ENCODE measurements at regions not wholly inside any gene's neighbourhood (a gene's known extent, or its start where the extent isn't known, plus 50 kb on each side); places are given as distances from the start of the nearest gene placed in this dataset.
A peak's percentile ranks its signal among the peaks of the same experiment; 100 is the strongest.

DNA sequence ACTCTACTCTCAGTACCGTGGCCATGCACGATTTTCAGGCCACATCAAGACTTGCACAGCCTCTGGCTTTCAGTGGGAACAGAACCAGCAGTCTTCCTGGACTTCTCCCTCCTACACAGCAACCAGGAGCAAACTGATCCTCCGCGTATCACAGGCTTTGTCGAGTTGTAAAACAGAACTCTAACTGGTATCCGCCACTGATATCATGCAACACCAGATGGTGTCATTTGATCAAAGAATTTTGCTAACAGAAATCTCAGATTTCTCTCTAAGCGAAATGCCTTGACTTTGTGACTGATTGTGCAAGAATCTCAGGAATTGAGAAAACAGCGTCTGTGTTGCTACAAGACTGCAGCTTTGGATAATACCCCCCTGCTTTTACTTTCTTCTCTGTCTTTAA, 85.7 kb downstream of the COPS8 start:
- peak; percentile 5 for DNase-seq

- DNase-seq, result no peak
Observed at GRCh38 chr2:237171881-237172280, 86.2 kb downstream of the COPS8 start.

- DNase-seq, result no peak
Observed at GRCh38 chr2:237177052-237177451, 91.4 kb downstream of the COPS8 start.

- no peak for DNase-seq
Observed at GRCh38 chr2:237177986-237178385, 92.3 kb downstream of the COPS8 start.

DNA sequence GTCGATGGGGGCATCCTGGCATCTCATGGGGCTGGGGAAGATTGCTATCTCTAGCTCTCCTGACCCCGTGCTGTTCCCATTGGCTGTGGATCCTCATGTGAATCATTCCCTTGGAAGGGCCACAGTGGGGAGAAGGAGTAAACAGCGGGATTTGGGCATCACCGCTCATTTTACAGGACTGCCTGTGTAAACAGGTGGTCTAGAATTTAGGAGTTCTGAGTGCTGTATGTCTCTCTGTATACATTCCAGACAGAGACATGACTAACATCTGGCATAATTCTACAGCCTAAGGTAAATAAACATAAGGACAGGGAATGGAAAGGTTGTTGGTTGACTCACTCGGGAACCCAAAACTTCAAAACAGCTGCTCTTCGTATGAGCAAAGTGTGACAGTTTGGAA, 92.7 kb downstream of the COPS8 start:
- DNase-seq, result no peak

GRCh38 chr2:237179161-237179560, 93.5 kb downstream of the COPS8 start:
- no peak for DNase-seq

DNA sequence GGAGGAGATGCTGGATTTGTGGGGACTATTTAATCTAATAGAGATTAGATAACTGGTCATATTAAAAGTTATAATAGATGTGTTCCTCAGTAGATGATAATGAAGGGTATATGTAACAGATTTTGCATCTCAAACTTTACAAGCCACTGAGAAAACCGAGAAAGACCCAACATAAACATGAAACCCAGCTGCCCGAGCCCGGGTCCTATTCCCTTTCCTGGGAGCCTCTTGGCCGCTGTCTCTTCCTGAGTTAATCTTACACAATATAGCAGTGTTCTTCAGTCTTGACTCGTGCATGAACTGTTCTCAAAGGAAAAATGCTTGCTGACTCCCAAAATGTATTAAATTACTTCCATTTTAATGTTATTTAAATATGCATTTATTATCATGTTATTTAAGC, 94.5 kb downstream of the COPS8 start:
- no peak for DNase-seq

DNA sequence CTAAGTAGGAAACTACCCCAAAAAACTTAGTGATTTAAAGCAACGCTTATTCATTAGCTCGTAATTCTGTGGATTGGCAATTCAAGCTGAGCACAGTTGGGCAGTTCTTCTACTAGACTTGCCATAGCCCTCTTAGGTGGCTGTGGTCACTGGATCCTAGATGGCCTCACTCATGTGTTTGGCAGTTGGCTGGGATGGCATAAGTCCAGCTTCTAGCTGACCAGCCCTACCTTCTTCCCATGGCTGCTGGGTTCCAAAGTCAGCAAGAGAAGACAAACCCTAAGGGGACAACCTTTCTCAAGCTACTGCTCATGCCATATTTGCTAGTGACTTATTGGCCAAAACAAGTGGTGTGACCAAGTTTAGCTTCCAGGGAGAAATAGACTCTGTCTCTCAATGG, 95.3 kb downstream of the COPS8 start:
- DNase-seq, result no peak

DNA sequence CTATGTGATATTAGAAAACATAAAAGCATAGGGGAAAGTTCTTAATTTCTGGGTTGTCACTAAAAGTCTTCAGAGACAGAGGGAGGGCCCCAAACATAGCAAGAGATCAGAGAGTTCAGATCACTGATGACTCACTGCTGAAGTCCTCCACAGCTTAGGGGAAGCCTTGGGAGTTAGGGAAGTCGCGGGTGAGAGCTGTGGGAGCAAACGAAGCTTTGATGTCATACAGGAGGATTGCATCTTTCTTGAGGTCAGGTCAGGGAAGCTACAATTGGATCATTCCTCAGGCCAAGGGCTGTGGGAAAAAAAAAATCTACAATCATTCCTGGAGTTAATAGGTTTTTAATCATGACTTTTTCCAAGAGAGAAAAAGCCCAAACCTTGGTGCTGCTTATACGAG, 96.2 kb downstream of the COPS8 start:
- DNase-seq, result peak; percentile 3

DNA sequence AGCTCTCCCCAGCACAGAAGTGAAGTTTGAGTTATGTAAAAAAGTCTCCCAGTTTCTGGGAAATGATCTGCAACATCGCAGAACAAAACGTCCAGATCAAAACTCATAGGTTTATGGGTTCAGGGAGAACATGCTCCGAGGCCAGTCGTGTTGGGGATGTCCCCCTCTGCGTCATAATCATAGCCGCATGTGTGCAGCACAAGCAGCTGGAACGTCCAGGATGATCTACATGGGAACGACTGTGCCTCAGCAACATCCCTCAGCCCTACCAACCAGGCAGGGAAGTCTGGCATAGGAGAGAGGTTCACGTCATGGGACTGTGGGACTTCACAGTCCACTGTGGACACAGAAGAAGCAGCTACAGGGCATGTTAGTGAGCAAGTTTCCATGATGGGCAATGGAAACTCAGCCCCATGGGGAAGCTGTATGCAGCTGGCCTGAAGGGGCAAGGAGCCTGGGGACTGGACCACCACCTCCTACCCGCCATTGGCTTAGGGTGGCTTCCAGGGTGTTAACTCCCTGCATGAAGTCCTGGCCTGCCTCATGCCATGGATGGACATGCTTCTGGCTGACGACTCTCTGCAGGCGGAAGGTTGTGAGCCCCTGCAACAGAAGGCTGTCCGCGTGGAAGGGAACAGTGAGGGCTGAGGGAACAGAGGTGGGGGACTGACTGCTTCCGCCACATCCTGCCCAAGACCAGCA, 96.9 kb downstream of the COPS8 start:
- DNase-seq, result no peak

DNA sequence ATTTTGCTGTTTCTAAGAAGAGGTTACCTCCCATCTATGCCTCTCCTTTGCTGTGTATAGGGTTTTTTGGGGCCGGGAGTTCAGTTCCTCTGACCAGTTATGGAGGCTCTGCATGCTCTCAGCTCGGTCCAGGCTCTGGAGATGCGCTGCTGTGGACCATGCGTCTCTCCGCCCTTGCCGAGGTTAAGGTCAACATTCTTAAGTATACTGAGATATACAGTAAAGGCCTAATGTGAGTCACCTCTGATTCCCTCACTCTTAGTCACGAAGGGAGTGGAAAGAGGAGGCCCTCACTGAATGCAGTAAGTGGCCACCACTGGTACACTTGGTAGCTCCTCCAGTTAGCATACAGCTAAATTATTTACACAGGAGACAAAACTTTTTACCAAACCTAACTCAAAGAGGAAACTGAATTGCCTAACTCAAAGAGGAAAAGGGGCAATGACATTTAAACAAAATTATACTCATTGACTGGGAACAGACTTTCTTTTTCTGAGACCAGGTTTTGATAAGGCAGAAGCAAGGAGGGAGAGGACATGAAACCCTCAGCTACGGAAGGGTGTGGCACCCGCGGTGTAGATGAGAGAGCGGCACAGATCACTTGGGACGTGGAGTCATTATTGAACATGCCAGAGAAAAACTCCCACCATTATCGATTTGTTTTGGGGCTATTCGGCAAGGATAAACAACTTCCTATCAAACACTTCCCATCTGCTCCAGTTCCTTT, 98.7 kb downstream of the COPS8 start:
- no peak for DNase-seq

DNA sequence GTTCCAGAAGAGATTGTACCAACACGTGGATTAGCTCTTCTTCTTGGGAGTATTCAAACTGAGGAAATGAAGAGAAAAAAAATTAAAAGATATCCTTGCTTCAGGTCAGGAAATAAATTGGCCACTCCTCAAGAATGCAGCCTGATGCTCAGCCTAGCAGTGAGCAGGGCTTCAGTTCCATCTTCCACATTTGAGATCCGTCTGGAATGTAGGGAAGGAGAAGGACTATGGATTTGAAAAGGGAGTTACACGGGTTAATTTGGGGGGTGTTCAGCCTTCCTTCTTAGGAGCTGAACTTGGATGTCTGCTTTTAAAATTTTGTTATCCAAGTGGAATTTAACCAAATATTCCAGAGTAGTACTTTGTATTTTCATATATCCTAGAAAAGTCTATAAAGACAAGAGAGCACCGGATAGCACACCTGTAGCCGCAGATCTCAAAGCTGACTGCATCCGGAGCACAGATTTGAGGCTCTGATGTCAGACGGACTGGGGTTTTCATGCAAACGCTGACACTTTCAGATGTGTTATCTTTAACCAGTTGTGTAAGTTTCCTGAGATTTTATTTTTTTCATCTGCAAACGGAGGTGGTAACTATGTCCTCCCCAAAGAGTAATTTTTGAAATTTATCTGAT, 99.3 kb downstream of the COPS8 start:
- DNase-seq, result no peak

GRCh38 chr2:237185553-237185925, 99.8 kb downstream of the COPS8 start:
- DNase-seq, result no peak

DNA sequence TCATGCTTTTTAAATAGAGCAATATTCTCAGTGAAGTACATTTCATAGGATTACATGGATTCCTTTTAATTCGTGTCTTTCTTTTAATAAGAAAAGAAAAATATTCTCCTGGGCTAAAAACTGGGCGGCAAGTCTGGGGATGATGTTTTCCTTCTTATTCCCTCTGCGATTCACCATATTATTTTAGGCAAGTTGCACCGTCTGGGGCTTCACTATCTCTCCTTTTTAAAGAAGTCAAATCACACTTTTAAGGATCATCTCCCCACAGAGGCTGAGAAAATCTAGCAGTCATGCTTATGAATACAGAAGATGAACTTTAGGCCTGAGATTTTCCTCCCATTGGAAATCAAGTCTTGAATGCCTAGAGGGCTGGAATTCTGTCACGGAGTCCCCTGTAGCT, 104.1 kb downstream of the COPS8 start:
- no peak for DNase-seq

DNA sequence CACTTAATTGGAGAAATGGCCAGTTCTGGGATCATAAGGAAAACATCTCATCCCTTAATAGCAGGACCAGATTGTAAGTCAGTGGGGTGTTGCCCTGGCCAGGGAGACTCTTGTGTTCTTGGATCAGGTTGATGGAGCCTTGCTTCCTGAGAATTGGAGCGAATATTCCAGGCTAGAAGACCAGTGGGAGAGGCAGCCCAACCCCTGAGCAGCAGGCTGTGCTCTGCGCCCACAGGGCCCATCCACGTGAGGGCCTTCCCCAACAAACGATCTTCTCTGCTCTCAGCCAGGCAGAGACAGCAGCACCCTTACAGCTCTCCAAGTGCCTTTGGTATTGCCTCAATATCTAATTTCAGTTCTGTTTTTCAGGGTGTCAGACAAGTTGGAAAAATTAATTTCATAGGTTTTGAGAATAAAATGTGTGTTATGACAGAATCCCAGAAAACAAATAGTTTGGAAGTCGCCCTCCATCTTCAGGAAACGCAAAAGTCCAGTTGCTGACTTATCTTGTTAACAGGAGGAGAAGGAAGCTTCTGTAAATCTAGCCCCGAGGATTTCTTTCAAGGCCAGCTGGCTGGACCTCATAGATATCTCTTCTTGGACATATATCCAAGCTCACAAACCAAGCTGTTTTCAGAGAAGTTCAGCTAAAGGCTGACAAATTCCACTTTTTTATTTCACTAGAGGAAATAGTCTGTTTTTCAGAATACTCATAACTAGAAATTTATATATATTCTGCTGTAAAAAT, 105.5 kb downstream of the COPS8 start:
- no peak for DNase-seq

- DNase-seq, result peak; percentile 4
Observed at GRCh38 chr2:237191714-237192081, 106.0 kb downstream of the COPS8 start.

DNA sequence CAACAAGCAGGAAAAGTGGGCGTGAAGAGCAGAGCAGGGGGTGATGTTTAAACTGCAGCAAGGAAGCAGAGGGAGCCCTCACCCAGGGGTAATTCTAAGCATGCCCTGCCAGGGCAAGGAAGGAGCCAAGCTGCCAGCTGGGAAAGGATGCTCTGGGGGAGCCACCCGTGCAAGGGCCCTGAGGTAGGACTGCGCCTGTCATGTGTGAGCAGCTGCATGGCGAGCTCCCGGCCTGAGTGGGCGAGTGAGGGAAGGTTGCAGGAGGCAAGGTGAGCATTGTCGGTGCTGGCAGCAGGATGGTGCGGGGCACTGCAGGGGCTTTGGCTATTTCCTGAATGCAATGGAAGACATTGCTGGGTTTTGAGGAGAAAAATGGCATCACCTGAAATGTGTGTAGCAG, 107.2 kb downstream of the COPS8 start:
- DNase-seq, result no peak

DNA sequence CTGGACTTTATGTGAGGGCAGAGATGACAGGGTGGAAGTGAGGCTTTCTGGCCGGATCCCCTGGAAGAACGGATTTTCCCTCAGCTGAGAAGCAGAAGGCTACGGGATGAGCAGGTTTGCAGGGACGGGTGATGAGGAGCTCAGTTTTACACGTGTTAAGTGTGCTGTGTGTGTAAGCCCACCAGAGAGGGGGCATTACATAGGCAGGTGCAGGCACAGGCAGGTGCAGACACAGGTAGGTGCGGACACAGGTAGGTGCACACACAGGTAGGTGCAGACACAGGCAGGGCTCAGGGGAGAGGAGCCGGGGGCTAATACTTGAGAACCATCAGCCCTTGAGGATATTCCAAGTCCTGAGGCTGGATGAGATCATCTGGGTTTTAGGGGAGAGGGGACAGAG, 107.7 kb downstream of the COPS8 start:
- no peak for DNase-seq

DNA sequence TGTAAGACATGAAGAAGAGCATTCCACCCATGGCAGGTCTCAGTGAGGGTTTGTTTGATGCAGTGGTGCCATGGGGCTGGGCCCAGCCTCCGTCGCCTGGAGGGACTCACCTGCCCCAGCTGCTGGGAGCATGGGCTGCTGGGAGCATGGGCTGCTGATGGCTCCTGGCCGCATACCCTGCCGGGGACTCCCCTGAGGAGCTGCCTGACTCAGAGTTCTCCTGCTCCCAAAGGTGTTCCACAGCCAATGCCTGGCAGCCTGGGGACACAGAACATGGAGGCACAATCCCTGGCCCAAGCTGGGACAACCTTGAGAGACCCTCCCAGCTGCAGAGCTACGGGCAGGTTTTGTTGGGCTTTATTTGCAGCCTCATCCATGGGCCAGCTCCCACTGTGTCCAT, 108.4 kb downstream of the COPS8 start:
- no peak for DNase-seq

GRCh38 chr2:237194906-237195305, 109.2 kb downstream of the COPS8 start:
- DNase-seq, result no peak

- DNase-seq, result no peak
Observed at GRCh38 chr2:237195396-237196120, 109.9 kb downstream of the COPS8 start.

- no peak for DNase-seq
Observed at GRCh38 chr2:237196409-237196808, 110.7 kb downstream of the COPS8 start.
